Stimulated activated CD4-positive, alpha-beta T cell treated with anti-CD3 and anti-CD28 coated beads, Interleukin-12 subunit alpha, Interleukin-12 subunit beta, amount 100 ng/mL, for 48 hours (primary cell): ENCODE measurements at regions not wholly inside any gene's neighbourhood (a gene's known extent, or its start where the extent isn't known, plus 50 kb on each side); places are given as distances from the start of the nearest gene placed in this dataset.
"Not testable (repeated sequence)": the region's sequence is repeated elsewhere in the genome, so short reads cannot be mapped to it uniquely, and the experiment has no call there.

ENCODE experiments used
- DNase-seq, 3 donors: peaks; one replicate each; pipeline ENCODE4 v3.0.0-alpha.2; 2020; ENCODE audit warnings: low read depth in 2 of 3, low spot score in 1 of 3

DNA sequence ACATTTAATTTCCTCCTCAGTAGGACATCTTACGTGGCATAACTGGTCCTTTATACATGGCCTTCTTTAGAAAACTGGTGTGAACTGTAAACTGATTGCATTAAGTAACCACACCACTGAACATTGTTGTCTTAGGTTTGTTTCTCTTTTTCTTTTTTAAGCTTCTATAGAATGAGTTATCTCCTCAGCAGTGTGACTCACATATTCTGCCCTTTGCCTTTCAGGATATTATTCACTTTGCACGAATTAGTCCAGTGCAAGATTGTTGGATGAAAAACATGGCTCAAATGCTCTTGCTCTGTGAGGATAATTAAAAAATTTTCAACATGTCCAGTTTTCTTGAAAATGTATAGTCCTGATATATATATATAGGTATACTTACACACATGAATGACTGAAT lies 147.6 kb downstream of the KBTBD8 start:
- DNase-seq = no peak

DNA sequence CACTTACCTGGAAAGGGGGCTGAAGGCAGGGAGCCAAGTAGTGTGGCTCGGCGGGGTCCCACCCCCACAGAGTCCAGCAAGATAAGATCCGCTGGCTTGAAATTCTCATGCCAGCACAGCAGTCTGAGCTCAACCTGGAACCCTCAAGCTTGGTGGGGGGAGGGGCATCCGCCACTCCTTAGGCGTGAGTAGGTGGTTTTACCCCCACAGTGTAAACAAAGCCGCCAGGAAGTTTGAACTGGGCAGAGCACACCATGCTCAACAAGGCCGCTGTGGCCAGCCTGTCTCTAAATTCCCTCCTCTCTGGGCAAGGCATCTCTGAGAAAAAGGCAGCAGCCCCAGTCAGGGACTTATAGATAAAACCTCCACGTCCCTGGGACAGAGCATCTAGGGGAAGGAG lies 156.3 kb downstream of the KBTBD8 start:
- no peak for DNase-seq

DNA sequence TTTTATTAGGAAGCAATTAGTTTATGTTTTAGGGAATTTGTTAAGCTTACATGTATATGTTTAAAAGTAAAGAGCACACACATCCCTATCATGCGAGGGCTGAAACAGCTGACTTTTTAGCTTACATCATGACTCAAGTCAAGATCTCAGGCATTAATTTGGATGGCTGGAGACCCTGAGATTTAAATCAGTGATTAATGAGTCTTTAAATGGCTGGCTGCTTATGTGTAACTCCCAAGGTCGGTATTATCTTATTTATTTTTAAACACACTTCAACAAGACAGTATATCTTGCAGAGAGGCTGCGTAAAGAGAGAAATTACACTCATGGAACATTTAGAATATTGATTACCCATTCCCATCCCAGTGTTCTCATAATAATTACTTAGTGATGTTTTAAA lies 169.4 kb downstream of the KBTBD8 start:
- DNase-seq = no peak

DNA sequence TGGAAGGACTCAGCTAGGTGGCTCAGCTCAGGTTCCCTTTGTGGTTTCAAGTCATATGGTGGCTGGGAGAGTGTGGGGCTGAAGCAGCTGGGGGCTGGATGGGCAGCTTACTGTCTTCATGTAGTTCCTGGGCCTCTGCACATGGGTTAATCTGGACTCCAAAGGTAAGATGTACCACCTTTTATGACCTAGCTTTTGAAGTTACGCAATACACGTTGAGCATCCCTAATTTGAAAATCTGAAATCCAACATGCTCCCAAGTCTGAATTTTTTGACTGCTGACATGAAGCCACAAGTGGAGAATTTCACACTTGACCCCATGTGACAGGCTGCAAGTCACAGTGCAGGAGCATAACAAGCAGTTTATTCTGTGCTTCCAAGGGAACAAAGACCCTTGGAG lies 173.7 kb downstream of the KBTBD8 start:
- no peak for DNase-seq

DNA sequence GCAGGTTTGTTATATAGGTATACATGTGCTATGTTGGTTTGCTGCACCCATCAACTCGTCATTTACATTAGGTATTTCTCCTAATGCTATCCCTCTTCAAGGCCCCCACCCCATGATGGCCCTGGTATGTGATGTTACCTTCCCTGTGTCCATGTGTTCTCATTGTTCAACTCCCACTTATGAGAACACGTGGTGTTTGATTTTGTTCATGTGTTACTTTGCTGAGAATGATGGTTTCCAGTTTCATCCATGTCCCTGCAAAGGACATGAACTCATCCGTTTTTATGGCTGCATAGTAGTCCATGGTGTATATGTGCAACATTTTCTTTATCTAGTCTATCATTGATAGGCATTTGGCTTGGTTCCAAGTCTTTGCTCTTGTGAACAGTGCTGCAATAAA lies 175.0 kb downstream of the KBTBD8 start:
- not testable (repeated sequence) for DNase-seq

DNA sequence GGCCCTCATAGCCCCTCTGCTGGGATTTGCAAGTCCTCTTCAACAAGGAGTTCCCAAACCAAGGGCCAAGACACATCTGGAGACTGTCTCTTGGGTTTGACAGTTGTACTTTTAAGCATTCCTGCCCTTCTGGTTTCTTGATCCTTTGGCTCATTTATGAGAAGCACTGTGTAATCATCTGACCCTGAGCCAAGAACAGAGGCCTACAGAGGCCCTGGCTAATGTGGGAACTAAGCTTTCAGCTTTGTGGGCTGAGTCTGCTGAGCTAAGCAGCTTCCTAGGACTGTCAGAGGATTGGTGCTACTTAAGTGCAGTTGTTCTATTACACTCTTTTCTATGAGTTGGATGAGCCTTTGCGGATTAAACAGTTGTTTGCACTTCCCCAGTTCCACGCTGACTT lies 178.3 kb downstream of the KBTBD8 start:
- no peak for DNase-seq

DNA sequence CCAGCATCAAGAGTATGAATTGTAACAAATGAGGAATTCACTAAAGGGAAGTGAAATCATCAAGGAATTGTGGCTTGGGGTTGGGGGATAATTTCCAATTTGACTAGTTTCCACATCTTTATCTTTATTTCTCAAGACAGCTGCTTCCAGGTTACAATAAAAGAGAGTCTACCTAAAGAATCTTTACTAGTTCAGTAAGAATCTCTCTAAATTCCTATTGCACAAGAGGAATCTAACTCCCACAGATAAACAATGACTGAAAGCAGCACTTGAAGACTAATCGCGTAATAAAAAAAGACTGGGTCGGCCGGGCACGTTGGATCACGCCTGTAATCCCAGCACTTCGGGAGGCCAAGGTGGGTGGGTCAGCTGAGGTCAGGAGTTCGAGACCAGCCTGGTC lies 194.4 kb downstream of the KBTBD8 start:
- DNase-seq = no peak

DNA sequence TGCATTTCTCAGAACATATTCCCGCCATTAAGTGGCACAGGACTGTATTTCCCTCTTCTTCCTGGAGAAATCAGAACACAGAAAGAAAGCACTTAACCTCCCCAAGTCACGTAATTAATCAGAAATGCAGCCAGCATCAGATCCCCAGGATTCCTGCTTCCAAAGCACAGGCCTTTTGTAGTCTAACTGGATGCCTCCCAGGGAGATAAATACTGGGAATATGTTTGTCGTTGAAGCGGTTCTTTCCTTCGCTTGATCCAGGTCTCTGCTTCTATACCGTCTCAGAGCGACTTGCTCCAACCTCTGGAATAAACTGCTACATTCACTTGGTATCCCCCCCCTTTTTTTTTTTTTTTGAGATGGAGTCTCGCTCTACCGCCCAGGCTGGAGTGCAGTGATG lies 198.6 kb downstream of the KBTBD8 start:
- DNase-seq = no peak

DNA sequence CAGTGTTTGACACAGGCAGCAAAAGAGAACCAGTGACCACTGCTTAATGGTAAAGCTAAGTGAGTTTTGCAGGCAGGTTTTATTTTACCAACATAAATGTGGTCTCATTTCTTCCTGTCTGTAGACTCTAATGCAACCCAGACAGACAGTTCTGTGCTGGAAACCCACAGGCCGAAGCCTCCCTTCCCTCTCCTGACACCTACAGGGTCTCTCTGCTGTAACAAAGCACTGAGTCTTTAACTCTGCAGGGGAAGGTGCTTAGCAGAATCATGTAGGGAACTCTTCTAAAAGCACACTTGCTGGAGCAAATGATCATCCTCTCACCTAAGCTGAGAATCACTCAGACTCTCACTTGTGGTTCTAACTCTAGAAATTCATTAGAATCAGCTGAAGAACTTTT lies 200.3 kb downstream of the KBTBD8 start:
- DNase-seq = no peak

DNA sequence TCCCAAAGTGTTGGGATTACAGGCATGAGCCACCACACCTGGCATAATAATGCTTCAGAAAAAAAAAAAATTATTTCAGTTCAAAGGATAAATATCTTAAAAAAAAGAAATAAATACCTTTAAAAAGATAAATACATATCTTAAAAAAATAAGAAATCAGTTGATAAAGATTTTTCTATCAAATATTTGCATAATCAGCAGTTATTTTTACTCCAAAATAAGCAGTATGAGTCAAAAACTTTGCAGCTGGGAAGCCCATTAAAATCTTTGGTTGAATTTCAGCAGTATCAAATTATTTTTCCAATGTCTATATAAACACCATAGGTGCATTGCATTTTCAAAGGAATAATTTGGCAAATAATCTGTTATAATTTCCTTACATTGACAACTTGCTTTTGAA lies 202.5 kb downstream of the KBTBD8 start:
- no peak for DNase-seq

DNA sequence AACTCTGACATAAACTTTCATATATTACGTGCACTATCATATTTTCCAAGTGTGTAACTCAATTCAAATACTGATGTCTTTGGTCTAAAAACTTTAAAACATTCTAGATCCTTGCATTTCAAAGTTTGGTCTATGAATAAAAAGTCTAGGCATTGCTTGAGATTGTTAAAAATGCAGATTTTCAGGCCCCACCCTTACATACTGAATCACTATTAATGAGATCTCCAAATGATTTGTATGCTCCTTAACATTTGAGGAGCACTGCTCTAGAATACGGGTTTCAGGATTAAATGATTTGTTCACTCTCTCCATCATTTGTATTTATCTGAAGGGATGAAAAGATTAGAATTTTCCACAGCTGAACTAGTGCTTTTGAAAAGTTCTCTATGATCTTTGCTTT lies 202.9 kb downstream of the KBTBD8 start:
- DNase-seq = no peak

DNA sequence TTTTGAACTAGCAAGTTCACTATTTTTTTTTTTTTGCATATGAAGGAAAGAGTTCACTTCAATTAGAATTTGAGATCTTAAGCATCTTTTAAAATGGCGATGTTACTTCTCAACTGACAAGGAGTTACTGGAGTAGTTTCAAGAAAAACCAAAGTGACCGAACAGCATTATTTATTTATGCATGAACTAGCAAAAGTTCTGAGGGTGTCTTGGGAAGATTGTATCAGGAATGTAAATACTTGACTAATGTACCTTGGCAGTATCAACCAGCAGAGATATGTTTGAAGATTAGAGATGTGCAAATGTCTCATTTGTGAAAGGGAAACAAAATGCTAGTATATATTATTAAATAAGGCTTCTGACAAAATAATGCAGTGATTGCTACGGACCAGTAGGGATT lies 203.9 kb downstream of the KBTBD8 start:
- DNase-seq = no peak

DNA sequence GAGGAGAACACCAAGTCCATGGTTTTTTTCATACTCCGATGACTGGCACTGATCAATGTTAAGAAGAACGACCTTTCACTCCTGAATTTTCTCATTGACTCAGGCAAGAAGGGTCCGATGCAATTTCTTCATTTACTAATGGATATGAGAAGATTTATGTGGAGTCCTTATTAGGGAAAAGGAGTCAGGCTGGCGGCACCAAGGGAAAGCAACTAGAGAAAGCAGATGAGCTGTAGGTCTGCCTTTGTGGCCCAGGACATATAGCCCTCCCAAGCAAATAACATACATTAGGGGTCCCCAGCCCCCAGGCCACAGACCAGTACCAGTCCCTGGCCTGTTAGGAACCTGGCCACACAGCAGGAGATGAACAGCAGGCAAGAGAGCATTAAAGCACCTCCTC lies 206.8 kb downstream of the KBTBD8 start:
- no peak for DNase-seq

DNA sequence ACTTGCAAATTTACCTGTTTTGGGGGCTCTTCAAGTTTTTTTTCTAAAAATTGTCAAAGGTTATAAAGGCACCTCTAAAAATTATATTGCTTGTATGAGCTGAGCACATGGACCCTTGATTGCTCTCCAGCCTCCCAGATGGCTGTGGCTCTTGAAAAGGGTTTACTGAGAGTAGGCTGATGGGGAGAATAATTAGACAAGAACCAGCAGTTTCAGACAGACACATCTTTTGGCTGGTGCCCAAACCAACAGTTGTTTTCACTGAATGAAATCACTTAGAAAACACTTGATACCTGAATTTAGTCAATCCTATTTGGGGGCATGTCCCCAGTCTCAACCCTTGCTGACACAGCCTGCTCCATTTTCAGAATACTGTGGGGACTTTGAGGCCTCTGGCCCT lies 217.6 kb downstream of the KBTBD8 start:
- no peak for DNase-seq

DNA sequence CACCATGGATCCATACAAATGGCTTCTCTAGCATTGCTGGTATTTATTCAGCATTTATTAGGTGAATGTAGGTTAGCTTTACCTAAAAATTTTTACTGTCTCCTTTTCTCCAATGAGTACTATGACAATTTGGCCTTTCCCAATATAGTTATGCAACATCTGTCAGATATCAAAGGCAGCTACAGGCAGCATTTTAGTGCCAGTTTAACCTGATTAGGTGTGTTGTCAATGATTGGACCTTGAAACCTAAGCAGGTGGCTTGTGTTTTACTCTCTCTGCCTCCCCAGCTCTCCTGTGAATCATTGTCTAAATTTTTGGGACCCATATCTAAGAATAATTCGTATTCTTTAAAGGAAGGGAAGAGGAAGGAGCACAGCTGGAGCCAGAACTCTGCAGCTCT lies 228.9 kb downstream of the KBTBD8 start:
- DNase-seq = no peak

DNA sequence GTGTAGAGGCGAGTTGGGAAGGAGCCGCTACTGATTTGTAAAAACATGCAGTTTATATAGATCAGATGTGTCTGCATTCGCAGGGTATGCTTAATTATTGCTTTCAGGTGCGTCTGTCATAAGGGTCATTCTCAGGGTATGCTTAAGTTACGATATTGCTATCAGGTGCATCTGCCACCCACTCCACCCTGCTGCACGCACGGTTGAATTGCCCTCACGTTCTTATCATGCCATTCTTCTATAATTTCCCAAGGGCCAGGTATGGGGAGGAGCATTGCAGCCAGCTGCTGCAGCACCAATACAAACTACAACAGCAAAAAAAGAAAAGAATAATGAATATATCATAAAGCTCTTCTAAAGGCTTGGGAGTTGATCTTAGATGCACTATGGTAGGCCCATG lies 230.0 kb downstream of the KBTBD8 start:
- no peak for DNase-seq

DNA sequence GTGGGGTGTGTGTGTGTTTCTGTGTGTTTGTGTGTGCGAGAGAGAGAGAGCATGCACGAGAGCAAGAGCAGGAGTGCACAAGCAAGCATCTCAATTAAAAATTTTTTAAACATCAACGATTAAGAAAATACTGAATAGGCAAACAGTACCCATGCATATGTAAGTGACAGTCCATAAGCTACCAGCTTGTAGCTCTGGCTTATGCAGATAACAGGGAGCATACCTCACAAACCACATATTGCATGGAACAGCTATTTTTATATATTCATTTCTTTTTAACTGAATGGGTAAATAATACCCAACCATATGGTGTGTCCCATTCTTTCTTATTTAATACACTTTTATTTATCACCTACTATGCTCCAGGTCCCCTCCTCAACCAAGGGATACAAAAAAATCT lies 234.5 kb downstream of the KBTBD8 start:
- DNase-seq = no peak

DNA sequence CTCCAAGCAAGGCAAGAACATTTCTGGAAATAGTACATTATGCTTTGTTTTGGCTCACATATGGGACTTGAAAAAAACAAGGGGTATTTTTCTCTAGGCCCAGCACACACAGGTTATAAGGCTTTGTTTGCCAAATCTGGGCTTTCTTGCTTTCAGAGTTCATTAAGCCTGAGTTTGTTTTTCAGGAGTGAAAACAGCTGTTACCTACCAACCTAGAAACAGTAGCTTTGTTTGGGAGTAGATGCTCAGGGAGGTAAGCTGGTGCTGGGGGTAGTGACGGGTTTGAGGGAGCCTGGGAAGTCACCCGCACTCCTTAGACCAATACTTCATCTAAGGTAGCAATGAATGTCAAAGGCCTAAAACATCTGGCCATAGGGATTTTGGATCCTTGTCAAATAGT lies 241.2 kb downstream of the KBTBD8 start:
- DNase-seq = no peak

DNA sequence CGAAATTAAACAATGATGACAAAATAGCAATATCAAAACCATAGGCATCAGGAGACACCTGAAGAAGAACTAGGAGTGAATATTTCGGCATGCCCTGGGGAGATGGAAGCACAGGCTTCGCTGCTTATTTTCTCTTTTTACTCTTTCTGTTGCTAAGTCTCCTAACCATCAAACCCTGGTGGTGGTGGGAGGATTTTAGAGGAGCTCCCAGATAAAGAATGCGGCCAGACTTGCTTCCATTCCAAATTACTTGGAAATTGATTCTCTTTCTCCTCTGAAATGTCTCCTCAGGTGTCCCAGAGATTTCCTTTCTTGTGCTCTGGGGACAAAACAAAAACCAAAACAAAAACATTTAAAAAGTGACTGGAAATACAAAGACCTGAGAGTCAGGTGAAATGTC lies 243.0 kb downstream of the KBTBD8 start:
- DNase-seq = no peak

DNA sequence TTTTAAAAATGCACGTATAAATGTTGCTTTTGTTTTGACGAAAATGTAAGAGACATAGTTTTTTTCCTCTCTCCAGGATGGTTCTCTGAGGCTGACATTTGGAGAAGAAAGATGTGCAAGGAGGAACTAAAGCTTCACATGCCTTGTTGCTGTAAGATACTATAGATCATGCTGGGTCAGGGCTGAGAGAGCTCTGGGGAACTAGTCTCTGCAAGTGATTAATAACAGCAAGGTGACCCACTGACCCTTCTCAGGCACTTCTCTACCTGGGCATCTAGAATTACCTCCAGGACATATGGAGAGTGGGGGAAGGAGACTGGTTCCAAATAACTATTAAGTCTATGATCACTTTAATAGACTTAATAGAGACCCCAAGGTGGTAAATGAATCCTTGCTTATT lies 246.0 kb downstream of the KBTBD8 start:
- DNase-seq = no peak

DNA sequence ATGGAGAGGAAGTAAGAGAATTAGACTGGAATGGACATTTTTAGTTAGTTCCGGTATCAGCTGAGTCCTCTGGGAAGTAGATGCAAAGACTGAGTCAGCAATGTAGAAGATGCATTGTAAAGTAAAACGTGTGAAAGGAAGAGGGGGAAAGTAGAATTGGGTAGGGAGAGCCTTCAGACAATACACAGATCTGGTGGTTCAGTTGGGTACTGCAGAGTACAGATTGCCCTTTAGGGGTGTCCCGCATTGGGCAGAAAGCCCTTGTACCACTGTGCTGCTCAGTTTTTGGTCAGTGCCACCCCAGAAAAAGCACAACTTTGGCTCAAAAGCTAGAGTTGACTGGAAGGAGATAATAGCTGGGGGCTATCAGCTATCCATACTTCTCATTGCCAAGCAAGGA lies 247.4 kb downstream of the KBTBD8 start:
- no peak for DNase-seq

DNA sequence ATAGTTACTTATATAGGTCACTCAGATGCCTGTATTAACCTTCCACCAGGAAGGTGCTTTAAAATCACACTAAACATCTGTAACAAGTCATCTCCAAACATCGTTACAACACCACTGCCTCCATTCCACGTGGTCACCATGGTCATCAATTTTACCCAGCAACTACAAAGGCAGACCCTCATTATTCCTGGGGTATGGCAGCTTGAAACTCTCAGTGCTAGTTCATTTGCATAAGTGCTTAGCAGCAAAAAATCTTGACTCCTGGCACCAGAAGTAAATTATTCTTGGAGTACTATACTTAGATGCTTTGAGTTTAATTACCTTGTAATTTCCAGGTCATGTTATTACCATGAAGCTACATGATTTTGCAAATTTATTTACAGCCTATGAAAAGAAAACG lies 250.6 kb downstream of the KBTBD8 start:
- DNase-seq = no peak

DNA sequence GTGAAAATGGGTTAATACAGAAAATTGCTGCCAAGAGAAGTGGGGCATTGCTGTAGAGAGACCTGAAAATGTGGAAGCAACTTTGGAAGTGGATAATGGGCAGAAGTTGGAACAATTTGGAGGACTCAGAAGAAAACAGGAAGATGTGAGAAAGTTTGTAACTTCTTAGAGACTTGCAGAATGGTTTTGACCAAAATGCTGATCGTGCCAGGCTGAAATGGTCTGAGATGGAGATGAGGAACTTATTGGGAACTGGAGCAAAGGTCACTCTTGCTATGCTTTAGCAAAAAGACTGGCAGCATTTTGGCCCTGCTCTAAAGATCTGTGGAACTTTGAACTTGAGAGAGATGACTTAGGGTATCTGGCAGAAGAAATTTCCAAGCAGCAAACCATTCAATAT lies 254.8 kb downstream of the KBTBD8 start:
- not testable (repeated sequence) for DNase-seq

DNA sequence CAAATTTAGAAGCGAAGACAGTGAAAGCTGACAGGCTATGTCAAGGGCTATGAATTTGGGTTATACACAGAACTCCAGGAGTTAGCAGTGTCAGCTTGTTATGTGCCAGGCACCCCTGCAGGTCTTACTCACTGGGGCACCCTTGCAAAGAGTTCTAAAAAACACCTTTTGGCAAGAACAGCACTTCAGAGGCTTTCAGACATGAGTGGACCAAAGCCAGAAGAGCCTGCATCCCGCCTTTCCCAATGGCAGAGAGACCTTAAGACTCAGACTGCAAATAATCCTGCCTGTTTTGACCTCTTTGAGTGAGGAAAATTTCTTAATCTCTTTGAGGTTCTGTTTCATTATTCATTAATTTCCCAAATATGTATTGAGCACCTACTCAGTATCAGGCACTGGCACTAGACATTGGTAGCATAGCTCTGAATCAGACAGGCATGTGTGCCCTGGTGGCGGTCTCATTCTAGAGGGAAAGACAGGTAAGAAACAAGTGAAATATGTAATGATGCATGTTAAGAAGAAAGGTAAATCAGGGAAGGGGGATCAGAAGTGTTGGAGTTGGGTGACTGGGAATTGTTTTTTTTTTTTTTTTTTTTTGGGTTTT lies 280.0 kb downstream of the KBTBD8 start:
- no peak for DNase-seq
